Neural crest cell (in vitro differentiated cells): ENCODE measurements at regions not wholly inside any gene's neighbourhood (a gene's known extent, or its start where the extent isn't known, plus 50 kb on each side); places are given as distances from the start of the nearest gene placed in this dataset.
"Not testable (repeated sequence)": the region's sequence is repeated elsewhere in the genome, so short reads cannot be mapped to it uniquely, and the experiment has no call there.

Source experiments
- DNase-seq: peaks from one replicate; pipeline ENCODE4 v3.0.0; 2021; ENCODE audit warnings: low read depth, mixed read lengths, low spot score
- H3K27ac Mint-ChIP-seq: one replicate; pipeline ENCODE4 v1.8.0; 2021; ENCODE audit warnings: mild to moderate bottlenecking, mixed read lengths; ENCODE audit not compliant: unreplicated experiment
- H3K27me3 Mint-ChIP-seq: 2 replicates; pipeline ENCODE4 v1.8.0; 2021; ENCODE audit warnings: low read depth, mild to moderate bottlenecking, mixed read lengths
- H3K36me3 Mint-ChIP-seq: 2 replicates; pipeline ENCODE4 v1.8.0; 2021; ENCODE audit warnings: low read depth, mild to moderate bottlenecking, mixed read lengths
- H3K4me1 Mint-ChIP-seq: 2 replicates; pipeline ENCODE4 v1.8.0; 2021; ENCODE audit warnings: mixed read lengths
- H3K4me3 Mint-ChIP-seq: one replicate; pipeline ENCODE4 v1.8.0; 2021; ENCODE audit warnings: mild to moderate bottlenecking, mixed read lengths
- H3K9me3 Mint-ChIP-seq: 2 replicates; pipeline ENCODE4 v1.8.0; 2021; ENCODE audit warnings: mixed read lengths
- TF ChIP-seq, protein P1 (sequence below): fragments of 200-600 bp; sonication (generic); conservative IDR thresholded peaks from 2 replicates; pipeline ENCODE4 v1.5.0; 2021; ENCODE audit warnings: antibody characterized with exemption, mild to moderate bottlenecking

DNA sequence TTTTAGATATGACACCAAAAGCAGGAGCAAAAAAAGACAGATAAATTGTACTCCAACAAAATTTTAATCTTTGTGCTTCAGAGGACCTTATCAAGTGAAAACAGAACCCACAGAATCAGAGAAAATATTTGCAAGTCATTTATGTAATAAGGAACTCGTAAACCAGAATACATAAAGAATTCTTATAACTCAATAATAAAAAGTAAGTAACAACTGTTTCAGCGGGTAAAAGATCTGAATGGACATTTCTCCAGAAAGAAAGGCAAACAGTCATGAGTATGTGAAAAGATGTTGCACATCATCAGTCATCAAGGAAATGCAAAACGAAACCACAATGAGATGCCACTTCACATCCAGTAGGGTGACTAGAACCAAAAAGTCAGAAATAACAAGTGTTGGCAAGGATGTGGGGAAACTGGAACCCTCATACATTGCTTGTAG is 167.7 kb upstream of the KCTD7 start:
- Mint-ChIP-seq H3K27ac (no peak overlapping the region), H3K27me3 (no peaks in the 10 kb centered on the region), H3K4me1 (peaks cover 9% of the 10 kb centered on the region), H3K4me3 (no peak overlapping the region), H3K36me3 (peaks cover 15% of the 10 kb centered on the region), H3K9me3 (peaks cover 5% of the 10 kb centered on the region)
- no peak for DNase-seq
- TF ChIP-seq, protein P1, sequence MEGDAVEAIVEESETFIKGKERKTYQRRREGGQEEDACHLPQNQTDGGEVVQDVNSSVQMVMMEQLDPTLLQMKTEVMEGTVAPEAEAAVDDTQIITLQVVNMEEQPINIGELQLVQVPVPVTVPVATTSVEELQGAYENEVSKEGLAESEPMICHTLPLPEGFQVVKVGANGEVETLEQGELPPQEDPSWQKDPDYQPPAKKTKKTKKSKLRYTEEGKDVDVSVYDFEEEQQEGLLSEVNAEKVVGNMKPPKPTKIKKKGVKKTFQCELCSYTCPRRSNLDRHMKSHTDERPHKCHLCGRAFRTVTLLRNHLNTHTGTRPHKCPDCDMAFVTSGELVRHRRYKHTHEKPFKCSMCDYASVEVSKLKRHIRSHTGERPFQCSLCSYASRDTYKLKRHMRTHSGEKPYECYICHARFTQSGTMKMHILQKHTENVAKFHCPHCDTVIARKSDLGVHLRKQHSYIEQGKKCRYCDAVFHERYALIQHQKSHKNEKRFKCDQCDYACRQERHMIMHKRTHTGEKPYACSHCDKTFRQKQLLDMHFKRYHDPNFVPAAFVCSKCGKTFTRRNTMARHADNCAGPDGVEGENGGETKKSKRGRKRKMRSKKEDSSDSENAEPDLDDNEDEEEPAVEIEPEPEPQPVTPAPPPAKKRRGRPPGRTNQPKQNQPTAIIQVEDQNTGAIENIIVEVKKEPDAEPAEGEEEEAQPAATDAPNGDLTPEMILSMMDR = no peak

DNA sequence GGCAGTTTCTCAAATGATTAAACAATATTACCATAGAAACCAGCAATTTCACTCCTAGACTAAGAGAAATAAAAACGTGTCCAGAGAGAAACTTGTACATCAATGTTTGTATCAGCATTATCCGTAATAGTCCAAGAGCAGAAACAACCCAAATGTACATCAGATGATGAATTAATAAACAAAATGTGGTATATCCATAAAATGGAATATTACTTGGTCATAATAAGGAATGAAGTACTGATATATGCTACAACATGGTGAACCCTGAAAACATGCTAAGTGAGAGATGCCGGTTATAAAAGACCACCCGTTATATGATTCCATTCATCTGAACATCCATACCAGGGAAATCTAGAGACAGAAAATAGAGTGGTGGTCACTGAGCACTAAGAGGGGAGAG is 167.3 kb upstream of the KCTD7 start:
- H3K36me3 Mint-ChIP-seq = peaks cover 15% of the 10 kb centered on the region
- not testable (repeated sequence) for H3K4me1 Mint-ChIP-seq, H3K27me3 Mint-ChIP-seq, H3K9me3 Mint-ChIP-seq, H3K27ac Mint-ChIP-seq, DNase-seq, H3K4me3 Mint-ChIP-seq

DNA sequence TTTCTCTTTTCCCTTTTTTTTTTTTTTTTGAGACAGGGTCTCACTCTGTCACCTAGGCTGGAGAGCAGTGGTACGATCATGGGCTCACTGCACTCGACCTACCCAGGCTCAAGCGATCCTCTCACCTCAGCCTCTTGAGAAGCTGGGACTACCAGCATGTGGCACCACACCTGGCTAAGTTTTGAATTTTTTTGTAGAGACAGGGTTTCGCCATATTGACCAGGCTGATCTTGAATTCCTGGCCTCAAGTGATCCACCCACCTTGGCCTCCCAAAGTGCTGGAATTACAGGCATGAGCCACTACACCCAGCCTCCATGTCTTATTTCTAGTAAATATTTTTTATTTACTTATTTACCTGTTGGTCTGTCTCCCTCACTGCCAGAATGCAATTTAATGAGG is 165.8 kb upstream of the KCTD7 start:
- H3K9me3 Mint-ChIP-seq, H3K4me3 Mint-ChIP-seq, H3K27me3 Mint-ChIP-seq, DNase-seq, H3K27ac Mint-ChIP-seq, H3K4me1 Mint-ChIP-seq: not testable (repeated sequence)
- H3K36me3 Mint-ChIP-seq = peaks cover 15% of the 10 kb centered on the region

DNA sequence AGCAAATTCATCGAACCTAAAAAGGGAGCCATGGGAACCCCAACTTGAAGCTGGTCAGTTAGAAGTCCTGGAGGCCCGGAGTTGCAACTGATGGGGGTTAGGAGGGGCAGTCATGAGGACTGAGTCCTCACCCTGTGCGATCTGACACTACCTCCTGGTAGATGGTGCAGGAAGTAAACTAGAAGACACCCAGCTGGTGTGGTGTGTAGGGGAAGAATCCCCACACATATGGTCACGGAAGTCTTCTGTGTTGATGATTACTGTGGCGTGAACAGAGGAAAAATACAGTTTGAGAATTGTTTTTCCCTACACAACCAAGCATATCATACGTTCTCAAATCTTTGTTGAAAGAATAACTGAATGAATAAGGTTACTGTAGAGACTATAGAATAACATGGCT is 164.6 kb upstream of the KCTD7 start:
- TF ChIP-seq, protein P1 = no peak
- peaks cover 15% of the 10 kb centered on the region for H3K36me3 Mint-ChIP-seq
- no peak overlapping the region for H3K27ac Mint-ChIP-seq
- no peaks in the 10 kb centered on the region for H3K27me3 Mint-ChIP-seq
- no peak overlapping the region for H3K4me3 Mint-ChIP-seq
- H3K9me3 Mint-ChIP-seq = peaks cover 5% of the 10 kb centered on the region
- H3K4me1 Mint-ChIP-seq = peaks cover 4% of the 10 kb centered on the region
- DNase-seq = no peak

DNA sequence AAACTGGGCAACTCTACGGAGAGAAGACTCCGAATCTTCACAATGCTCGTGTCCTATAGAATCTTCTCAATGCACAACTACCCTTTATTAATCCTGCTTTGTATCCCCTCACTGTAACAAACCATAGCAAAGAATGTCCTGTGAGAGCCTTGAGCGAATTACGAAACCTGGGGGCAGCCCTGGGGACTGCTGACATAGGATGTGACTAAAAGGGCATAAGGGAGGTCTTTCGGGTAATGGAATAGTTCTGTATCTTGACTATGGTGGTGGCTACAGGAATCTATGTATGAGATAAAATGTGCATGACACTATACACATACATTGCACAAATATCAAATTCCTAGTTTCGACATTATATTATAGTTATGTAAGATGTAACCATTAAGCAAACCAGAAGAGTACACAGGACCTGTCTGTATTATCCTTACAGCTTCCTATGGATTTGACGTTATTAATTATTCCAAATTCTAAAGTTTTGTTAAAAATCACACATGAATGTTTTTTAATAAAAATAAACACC is 162.5 kb upstream of the KCTD7 start:
- Mint-ChIP-seq H3K4me1 (no peaks in the 10 kb centered on the region), H3K4me3 (no peak overlapping the region), H3K9me3 (peaks cover 5% of the 10 kb centered on the region), H3K36me3 (peaks cover 10% of the 10 kb centered on the region), H3K27ac (no peak overlapping the region), H3K27me3 (no peaks in the 10 kb centered on the region)
- DNase-seq = no peak
- TF ChIP-seq, protein P1 = no peak

DNA sequence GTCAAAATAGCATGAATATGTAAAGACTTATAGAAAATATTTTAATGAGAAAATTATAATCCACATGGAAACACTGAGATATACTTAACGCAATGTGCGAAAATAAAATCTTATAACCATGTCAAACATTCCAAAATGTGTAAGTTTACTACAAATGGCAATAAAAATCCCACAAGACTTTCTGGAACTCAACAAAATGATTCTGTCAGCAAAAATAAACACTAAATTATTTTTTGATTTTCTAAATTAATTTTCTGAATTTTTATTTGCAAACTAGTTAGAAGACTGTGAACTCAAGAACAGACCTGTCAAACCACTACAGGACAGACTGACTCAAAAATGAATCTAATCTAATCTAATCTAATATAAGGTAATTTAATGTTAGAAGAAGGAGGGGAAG is 160.8 kb upstream of the KCTD7 start:
- Mint-ChIP-seq H3K4me1 (no peaks in the 10 kb centered on the region), H3K36me3 (peaks cover 5% of the 10 kb centered on the region), H3K27me3 (no peaks in the 10 kb centered on the region), H3K4me3 (no peak overlapping the region), H3K9me3 (no peaks in the 10 kb centered on the region), H3K27ac (no peak overlapping the region)
- DNase-seq = no peak
- TF ChIP-seq, protein P1 = no peak

DNA sequence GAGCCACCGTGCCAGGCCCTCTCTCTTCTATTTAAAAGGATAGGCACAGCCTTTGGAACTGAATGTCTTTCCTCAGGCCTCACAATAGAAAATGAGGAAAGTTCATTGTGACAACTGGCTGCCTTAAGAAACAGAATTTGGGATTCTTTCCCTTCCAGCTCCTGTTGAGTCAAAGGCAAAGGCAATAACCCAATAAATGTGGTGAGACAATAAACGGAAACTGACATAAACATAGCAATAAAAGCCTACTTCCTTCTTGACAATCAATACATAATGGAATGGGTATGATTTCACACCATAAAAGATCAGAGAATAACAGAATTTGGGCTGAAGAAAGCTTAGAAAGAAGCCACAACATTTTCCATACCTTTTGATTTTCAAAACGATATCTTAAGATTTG is 155.6 kb upstream of the KCTD7 start:
- not testable (repeated sequence) for H3K36me3 Mint-ChIP-seq, H3K9me3 Mint-ChIP-seq, H3K4me3 Mint-ChIP-seq, H3K27ac Mint-ChIP-seq, DNase-seq, H3K27me3 Mint-ChIP-seq, H3K4me1 Mint-ChIP-seq
